ENCODE measurements at regions not wholly inside any gene's neighbourhood (a gene's known extent, or its start where the extent isn't known, plus 50 kb on each side); places are given as distances from the start of the nearest gene placed in this dataset.
"Not testable (repeated sequence)": the region's sequence is repeated elsewhere in the genome, so short reads cannot be mapped to it uniquely, and the experiment has no call there.

DNA sequence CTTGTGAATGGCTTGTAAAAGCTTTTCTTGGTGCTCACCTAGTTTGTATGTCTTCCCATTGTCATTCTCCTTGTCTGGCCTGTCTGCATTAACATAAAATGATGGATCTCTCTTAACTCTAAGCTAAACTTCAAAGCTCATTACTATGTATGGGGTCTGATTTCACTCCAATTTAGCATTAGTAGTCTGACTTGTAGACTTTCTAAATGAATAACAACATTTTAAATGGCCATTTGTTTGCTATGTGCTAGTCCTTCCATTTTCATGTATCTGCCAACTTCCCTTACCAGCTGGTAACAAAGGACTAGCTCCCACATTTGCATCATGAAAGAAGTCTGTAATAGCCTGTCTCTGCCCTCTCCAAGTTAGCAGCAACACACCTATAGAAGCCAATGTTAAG, 324.2 kb upstream of the RGPD4 start:
- no peak for DNase-seq

DNA sequence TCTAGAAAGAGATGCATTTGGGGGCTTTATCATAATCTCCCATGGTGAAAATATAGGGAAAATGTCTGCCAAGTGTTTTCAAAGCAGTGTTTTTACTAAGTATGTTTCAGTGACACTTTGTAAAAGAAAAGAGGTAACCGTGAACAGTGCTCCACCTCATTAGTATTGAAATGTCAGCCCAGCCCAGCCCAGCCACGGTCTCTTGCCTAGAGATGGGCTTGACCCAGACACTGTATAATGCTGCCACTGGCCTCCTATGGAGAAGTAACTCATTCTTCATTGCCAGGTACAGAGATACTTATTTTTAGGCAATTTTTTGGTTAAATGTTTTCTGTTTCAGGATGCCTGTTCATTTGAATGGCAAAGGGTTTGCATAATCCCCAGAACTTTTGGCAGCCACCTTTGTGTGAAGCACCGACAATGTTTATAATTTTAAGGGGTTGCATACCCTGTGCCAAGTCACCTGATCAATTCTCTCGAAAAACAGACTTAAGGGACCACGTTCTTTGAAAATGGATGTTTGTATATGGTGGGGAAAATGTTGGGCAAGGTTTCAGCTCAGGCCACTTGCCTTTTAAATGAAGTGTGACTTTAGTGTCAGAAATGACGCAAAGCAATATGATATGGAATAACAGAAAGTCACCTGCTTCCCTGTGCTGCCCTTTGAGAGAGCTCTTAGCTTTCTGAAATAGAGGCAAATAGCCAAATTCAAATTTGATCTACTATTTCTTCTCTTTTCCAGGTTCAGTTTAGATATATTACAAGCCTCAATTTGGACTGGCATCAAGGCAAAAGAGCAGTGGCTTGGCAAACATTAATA, 314.5 kb upstream of the RGPD4 start:
- DNase-seq, result no peak

DNA sequence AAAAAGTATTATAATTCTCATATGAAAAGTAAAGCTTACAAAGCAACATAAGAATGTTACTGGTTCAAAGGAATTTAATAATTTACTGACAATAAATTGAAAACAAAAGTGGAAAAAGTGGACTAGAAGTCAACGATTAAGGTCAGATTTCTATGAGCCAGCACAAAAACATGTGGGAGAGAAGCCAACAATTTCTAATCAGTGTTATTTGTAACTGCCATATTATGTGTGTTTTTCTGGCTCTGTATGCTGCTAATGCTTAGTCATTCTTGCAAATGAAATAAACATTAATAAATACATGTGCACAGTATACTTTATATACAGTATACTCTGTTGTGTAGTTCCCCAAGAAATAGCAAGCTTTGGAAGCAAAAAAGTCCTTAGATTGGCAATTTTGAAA, 301.3 kb upstream of the RGPD4 start:
- no peak for DNase-seq

DNA sequence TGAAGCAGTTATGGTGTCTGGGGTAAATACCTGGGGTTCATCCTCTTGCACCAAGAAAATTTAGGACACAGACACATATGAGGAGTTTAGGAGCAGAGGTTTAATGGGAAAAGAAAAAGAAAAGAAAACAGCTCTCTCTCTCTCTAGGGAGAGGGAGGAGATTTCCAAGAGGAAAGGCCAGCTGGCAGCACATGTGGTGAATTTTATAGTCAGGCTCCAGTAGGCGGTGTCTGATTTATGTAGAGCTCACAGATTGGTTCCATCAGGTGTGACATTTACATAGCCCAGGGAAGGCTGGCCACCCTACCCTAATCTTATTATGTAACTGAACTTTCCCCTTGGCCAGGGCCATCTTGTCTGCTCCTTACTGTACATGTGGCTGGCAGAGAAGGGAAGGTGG, 297.5 kb upstream of the RGPD4 start:
- no peak for DNase-seq

DNA sequence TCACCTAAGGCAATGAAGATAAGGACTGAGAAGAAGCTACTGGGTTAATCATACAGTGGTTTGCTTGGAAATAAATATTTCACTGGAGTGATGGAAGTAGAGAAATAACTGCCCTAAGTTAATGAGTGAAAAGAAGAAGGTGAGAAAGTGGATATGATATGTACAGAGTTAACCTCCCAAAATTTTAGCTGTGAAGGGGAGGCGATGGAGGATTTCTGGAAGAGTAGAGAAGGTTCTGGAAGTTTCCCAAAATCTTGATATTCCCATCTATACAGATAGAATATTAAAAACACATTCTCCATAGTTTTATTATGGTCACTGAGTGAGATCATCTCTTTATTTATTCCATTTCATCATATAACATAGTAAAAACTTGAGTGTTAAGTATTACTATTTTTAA, 296.6 kb upstream of the RGPD4 start:
- no peak for DNase-seq

DNA sequence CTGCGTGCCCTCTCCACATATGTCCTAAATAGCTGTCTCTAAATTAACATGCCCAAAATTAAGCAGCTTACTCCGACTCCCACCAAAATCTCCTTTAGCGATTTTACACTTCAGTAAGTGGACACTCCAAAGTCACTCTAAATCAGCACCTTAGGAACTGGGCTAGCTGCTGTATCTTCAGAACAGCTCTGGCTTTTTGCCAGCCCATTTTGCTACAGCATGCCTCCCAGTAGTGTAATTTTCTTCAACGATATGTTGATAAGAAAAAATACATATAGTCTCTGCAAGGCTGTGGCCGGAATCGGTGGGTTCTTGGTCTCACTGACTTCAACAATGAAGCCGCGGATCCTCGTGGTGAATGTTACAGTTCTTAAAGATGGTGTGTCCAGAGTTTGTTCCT, 291.8 kb upstream of the RGPD4 start:
- DNase-seq, result no peak

DNA sequence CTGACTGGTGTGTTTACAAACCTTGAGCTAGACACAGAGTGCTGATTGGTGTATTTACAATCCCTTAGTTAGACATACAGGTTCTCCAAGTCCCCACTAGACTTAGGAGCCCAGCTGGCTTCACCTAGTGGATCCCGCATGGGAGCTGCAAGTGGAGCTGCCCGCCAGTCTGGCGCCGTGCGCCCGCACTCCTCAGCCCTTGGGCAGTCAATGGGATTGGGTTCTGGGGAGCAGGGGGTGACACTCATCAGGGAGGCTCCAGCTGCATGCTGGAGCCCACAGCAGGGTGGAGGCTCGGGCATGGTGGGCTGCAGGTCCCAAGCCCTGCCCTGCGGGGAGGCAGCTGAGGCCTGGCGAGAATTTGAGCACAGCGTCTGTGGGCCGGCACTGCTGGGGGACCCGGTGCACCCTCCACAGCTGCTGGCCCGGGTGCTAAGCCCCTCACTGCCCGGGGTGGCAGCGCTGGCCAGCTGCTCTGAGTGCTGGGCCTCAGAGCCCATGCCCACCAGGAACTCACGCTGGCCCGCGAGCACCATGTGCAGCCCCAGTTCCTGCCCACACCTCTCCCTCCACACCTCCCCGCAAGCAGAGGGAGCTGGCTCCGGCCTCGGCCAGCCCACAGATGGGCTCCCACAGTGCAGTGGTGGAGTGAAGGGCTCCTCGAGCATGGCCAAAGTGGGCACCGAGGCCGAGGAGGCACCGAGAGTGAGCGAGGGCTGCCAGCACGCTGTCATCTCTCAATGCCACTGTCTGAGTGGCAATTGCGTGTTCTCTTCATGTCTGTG, 290.6 kb upstream of the RGPD4 start:
- not testable (repeated sequence) for DNase-seq

DNA sequence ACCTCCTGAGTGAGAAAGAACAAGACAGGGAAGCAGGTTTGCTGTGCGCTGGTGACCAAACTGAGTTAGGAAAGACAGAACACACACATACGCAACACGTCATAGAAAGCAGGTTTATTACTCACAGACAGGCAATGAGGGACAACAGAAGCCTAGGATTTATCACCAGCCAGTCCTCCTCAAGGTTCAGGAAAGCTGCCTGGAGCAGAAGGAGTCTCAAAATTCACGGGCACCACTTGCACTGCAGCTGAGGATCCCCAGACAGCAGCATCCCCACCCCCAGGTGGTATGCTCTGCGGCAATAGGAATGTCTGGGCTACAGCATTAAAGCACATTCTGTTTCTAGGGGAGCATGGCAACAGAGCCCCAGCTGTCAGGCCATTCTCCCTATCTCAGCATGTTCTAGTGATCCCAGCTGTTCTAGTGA, 284.4 kb upstream of the RGPD4 start:
- no peak for DNase-seq

DNA sequence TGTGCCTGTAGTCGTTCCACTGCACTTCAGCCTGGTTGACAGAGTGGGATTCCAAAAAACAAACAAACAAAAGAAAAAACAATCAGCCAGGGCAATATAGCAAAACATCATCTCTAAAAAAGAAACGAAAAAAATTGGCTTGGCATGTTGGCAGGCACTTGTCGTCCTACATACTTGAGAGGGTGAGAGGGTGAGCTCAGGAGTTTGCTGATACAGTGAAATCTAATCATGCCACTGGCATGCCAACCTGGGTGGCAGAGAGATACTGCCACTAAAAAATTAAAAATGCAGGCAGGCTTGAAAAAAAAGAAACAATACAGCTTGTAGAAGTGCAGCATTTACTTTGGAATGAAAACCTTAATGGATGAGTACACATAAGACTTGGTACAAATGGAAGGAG, 282.9 kb upstream of the RGPD4 start:
- DNase-seq, result no peak

DNA sequence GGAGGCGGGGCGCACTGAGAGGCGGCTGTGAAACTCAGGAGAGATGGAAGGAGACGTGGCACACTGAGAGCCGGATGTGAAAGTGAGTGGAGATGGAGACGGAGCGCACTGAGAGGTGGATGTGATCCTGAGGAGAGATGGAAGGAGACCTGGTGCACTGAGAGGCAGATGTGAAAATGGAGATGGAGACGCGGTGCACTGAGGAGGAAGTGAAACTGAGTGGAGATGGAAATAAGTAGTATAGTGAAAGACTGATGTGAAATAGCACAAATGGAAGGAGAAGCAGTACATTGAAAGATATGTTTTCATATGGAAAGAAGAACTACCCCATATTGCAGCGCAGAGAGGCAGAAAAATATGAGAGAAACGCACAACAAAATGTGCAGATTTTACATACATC, 281.6 kb upstream of the RGPD4 start:
- no peak for DNase-seq

DNA sequence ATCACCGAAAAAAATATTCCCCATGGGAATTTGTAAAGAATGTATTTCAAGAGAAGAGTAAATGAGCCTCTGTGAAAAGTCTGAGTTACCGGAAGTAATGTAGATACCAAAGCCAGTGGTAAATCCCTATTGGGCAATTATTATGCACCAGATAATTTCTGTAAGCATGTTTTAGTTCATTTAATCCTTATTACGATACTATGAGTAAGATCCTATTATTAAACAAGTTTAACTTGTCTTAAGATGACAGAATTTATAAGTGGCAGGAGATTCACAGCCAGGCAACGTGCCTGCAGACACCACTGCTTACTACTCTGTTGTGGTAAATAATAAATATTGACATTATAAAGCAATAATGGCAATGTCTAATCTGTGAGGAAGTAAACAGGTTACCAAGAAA, 280.8 kb upstream of the RGPD4 start:
- no peak for DNase-seq

DNA sequence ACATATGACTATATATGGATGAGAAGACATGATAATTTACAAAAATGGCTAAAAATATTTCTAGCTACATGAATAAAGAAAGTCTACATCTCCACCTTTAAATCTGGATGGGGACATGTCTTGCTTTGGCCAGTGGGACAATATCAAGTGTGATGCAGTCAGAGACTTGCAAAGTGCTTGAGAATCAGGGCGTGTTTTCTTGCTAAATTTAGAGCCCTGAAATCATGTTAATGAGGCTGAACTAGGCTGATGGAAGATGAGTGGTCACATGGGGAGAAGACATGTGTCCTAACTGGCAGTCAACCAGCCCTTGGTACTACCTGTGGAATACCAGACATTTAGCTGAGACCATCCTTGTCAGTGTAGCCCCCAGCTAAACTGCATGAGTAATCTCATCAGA, 278.5 kb upstream of the RGPD4 start:
- DNase-seq, result no peak

DNA sequence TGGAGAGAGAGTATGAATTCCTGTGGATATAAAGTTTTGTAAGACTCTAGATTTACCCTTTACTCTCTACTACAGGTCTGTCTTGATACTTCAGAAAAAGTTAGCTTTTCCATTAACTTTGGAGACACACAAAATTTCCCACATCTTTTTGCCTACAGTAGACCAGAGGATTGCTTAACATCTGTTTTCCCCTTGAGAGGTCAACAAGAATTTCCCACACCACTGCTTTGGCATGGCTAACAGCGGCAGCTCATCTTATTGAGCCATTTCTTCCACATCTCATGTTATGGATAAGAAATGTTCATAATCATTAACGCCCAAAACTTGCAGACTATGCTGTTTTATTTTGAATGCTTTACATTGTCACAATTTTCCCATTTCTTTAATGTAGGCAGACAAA, 273.6 kb upstream of the RGPD4 start:
- DNase-seq, result no peak

DNA sequence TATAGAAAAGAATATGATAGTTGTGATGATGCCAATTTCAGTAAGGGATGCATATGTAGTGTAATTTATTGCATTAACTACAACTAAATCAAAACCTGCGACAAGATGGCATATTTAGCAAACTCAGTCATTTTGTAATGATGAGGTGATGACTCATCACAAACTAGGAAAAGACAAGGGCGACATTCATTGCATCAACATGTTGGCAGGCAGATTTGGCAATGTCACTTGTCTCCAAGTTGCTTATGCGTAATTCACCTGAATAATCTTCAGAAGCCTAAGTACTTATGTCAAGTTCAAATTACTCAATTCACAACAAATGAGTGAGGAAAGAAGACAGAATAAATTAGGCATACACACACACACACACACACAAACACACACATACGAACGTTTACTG, 273.2 kb upstream of the RGPD4 start:
- DNase-seq, result no peak

DNA sequence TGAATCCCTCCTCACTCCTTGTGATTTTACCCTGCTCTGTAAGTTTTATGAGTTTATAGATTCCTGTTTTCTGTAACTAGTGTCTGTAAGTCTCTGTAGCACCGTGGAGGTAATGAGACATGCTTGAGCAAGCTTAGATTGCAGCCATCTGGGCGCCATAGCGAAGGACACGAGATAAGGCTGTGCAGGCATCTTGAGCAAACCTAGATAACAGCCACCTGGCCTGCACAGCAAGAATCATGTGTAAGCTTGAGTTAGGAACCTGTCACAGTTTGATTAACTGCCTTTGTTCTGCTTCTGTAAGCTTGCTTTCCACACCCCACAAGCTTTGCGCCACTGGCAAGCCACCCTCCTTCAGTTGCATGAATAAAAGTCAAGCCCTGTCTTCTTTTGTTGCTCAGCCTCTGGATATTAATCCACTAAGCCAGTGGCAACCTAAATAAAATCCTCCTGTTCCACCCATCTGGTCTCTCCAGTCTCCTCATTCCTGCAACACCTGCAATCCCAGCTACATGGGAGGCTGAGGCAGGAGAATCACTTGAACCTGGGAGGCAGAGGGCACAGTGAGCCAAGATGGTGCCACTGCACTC, 270.6 kb upstream of the RGPD4 start:
- DNase-seq, result no peak

DNA sequence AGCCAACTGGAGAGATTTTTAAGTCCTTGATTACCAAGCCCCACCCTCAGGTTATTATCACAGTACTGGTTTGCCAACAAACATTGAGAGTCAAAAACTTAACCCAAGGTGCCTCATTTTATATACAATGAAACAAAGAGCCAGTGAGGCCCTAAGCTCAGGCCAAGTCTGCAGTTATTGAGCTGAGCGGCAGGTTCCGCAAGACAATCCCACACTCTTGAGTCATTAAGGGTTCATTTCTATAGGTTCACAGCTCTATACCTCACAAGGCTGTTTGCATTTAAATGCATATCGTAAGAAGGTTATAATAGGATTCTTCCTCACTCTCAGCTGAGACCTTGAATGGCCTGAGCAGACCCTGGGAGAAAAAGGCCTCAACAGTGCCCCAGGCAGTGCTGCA, 268.4 kb upstream of the RGPD4 start:
- DNase-seq, result no peak

DNA sequence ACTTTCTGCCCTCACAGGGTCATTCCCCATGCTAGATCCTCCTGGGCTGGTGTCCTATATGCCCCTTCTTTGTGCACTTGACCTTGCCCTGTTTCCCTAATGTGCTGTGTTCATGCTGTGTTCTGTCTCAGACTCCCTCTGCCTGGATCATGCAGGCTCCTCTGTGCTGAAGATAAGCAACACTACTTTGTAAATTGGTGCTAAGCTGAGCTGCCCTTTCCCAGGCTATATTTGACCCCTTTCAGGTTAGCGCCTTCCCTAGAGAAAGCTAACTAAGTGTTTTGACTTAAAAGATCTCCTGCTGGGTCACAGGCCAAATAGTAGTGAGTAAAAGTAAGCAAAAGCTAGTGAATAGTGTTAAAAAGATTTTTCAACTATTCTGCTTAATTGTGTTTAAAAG, 257.2 kb upstream of the RGPD4 start:
- DNase-seq, result no peak

DNA sequence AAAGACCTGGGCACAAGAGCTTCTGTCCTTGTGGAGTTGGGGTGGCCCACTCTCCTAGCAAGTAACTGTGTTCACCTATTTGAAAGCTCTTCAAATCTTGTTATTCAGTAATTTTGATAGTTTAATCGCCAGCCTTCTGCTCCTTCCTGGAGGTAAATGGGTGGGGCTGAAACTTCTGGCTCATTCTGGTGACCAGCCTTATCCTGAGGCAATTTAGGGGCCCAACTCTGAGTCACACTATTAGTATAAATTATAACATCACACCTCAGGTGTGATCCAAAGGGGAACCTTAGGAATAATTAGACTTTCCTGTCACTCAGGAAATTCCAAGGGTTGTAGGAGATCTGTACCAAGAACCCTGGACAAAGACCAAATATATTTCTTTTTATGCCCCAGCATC, 255.8 kb upstream of the RGPD4 start:
- no peak for DNase-seq

DNA sequence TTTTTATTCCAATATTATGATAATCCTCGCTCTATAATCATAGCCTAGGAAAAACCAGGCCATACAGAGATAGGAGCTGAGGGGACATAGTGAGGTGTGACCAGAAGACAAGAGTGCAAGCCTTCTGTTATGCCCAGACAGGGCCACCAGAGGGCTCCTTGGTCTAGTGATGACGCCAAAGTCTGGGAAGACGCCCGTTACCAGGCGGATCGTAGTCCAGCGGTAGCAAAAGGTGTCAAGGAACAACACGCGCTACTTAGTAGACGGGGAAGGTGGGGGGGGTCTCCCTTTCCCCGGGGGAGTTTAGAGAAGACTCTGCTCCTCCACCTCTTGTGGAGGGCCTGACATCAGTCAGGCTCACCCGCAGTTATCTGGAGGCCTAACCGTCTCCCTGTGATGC, 253.8 kb upstream of the RGPD4 start:
- DNase-seq, result peak; percentile 20

DNA sequence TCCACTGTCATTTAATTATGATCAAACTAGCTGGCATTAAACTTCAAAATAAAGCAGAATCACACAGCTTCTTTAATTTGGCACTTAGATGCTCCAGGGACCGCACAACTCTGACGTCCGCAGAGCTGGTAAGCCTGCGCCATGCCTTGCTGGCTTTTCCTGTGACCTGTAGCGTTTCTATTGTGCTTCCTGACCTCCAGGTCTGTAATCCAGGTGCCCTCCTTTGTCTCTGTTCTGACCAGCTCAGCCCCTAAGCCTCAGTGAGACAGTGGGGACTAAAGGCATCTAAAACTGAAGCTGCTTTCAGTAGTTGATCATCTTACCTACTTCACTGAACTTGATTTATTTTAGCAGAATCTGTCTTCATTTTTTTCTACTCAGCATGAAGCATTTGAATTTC, 249.7 kb upstream of the RGPD4 start:
- no peak for DNase-seq

DNA sequence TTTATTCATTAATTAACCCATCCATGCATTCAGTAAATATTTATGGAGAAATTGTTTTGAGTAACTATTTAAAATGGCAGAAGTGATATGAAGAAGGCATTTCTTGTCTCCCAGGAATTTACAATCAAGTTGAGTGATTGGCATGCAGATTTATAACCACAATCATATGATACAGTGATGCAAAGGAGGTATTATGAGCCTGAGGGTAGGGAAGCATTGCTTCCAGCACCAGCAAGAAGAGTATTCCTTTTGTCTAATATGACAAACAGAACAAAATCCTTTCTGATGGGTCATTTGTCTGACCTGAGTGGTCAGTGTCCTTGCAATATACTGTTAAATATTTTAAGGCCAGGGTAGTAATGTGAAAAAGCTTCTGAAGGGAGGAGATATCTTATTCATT, 244.2 kb upstream of the RGPD4 start:
- no peak for DNase-seq

DNA sequence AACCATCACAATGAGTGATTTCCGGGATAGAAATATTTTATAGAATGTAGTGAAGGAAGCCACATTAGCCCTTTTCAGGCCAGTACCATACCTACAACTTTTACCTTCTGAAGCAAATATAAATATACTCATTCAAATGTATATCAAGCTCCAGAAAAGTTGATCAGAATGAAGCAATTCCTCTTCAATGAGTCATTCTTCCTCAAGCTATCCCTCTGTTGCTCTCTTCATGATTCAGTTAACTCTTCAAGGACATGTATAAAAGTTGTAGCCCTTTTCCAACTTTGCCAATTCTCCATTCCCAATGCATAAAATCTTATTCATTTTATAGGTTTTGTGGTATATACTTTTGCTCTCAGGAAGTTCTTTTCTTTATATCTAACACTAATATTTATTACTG, 242.1 kb upstream of the RGPD4 start:
- no peak for DNase-seq

DNA sequence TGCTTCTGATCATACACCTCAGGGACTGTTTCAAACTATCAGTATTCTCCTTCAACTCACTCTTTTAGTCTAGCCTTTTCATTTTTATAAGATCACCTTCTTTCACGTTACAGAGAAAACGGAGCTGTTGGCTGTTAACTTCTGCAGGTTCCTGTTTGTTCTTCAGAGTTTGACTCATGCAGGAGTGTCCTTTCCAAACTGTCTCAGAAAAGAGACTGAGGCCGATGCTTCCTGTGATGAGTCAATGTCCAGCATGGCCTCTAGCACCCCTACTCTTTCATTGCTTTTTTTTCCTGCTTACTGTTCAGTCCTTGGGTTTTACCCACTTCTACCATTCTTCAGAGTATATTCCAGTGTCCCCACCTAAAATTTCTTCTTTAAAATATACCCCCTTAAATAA, 240.8 kb upstream of the RGPD4 start:
- no peak for DNase-seq

DNA sequence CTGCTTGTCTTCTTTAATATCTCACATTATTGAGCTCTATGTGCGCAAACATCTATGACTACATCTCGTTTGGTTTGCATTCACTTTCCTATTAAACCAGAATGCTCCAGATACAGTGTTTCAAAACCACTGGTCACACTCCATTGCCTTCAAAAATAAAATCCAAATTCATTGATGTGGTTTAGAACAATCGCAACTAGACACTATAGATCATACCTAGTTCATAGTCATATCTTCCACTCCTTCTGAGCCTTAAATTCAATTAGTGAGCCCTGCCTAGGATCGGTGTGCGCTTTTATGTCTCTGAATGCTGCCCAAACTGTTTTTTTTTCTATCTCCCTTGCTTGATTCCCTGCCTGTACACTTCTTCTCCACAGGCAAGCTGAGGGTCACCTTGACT, 238.5 kb upstream of the RGPD4 start:
- no peak for DNase-seq

All from COR-L47 (cell line).